Esophagus muscularis mucosa (tissue), 3 donors: ENCODE measurements at regions not wholly inside any gene's neighbourhood (a gene's known extent, or its start where the extent isn't known, plus 50 kb on each side); places are given as distances from the start of the nearest gene placed in this dataset.

Experiments used
- CTCF ChIP-seq, 3 experiments: fragments of 200-600 bp in 2 of 3; fragments of 450-650 bp in 1 of 3; sonication (generic) in 2 of 3; IDR thresholded peaks; one replicate each; pipeline ENCODE4 v1.5.1; 2017 to 2019; ENCODE audit warnings: antibody characterized with exemption in 3 of 3, mild to moderate bottlenecking in 2 of 3, moderate library complexity in 1 of 3
- POLR2A ChIP-seq: fragments of 450-650 bp; IDR thresholded peaks from one replicate; pipeline ENCODE4 v1.6.1; 2017; ENCODE audit warnings: antibody characterized with exemption, moderate library complexity, mild to moderate bottlenecking, low read depth
- POLR2AphosphoS5 ChIP-seq, 2 donors: sonication (generic); formaldehyde crosslinking; IDR thresholded peaks; one replicate each; pipeline ENCODE4 v1.6.1; 2017; ENCODE audit warnings: antibody characterized with exemption in 2 of 2

- TF ChIP-seq POLR2AphosphoS5 (IDR thresholded peaks at IDR 0.05) (no peak), POLR2A (no peak), CTCF (IDR thresholded peaks at IDR 0.05) (no peak)
Observed at GRCh38 chr13:82597747-82598146, 1284.5 kb downstream of the SLITRK1 start.
